HG03457 (cell line): ENCODE measurements at regions not wholly inside any gene's neighbourhood (a gene's known extent, or its start where the extent isn't known, plus 50 kb on each side); places are given as distances from the start of the nearest gene placed in this dataset.
"Not testable (repeated sequence)": the region's sequence is repeated elsewhere in the genome, so short reads cannot be mapped to it uniquely, and the experiment has no call there.

Source experiments
- ATAC-seq: cut with Tn5 transposase; IDR thresholded peaks from one replicate; pipeline ENCODE4 v1.9.1; 2021; ENCODE audit warnings: moderate number of reproducible peaks; ENCODE audit not compliant: unreplicated experiment

DNA sequence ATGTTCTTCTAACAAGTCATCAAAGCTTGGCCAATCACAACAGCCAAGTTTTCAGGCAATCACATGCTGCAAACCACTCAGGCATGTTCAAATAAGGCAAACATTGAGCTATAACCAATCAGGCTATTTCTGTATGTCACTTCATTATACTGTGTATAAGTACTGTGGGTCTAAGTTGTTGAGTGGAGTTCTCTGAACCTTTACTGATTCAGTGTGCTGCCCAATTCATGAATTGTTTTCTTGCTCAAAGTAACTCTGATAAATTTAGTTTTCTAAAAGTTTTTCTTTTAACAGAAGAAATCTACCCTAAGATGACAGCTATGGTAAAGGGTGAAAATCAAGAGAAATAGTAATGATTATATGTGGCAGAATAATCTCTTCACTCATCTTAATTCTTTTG lies 805.4 kb upstream of the NUDT12 start:
- ATAC-seq: no peak

DNA sequence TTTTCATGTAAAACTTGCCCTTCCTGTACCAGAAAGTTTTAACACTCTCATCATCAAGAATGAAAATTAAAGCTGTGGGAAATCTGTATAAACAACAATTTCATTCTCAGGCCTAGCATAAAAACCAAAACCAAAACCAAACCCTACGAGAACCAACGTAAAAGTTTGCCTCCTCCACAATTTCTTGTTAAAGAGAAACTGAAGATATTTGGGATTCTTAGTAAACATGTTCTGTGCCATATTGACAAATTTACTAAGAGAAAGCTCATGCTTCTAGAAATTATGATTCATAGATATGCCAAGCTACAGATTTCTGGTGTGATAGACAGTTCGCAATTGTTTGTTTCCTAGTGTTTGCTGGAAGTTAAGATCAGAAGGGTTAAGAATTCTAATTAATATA lies 801.0 kb upstream of the NUDT12 start:
- ATAC-seq: no peak

DNA sequence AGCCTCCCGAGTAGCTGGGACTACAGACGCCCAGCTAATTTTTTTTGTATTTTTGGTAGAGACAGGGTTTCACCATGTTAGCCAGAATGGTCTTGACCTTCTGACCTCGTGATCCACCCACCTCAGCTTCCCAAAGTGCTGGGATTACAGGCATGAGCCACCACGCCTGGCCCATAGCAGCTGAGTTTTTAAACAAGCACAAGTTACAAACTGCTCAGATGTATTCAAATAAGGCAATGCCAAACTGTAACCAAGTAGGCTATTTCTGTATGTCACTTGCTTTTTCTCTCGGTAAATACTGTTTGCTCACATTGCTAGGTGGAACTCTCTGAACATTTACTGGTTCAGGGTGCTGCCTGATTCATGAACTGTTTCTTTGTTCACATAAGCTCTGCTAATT lies 799.3 kb upstream of the NUDT12 start:
- no peak for ATAC-seq

DNA sequence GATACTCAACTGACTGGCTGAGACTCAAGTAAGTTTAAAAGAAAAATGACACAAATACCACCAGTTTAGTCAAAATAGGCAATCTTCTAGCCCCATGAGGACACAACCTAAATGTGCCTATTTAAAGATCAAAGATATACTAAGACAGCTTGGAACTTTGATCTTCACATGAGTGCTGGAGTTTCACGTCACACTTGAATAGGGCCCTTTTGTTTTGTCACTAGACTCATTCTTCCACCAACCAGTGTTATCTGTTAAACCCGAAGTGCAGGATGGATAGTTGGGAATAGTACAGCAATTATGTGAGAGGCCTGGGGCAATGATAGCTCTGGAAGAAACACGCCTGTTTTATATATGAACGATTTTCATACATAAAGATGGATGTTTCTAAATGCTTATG lies 792.8 kb upstream of the NUDT12 start:
- no peak for ATAC-seq

DNA sequence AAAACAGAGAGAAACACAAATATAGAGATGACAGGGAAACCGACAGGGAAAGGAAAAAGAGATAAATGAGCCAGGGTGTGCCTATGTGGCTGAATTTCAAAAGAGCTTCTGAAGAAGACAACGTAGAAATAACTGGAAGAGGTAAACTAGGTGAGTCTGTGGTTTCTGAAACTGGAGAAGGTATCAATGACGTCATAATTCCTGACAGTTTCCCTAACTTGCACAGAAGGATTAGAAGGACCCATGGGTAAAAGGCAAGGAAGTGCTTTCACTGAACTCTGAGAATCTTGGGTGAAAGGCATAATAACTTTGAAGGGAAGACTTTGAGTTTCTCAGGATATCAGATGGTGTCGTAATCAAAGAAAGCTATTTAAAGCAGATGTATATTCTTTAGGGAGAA lies 790.8 kb upstream of the NUDT12 start:
- ATAC-seq: no peak

DNA sequence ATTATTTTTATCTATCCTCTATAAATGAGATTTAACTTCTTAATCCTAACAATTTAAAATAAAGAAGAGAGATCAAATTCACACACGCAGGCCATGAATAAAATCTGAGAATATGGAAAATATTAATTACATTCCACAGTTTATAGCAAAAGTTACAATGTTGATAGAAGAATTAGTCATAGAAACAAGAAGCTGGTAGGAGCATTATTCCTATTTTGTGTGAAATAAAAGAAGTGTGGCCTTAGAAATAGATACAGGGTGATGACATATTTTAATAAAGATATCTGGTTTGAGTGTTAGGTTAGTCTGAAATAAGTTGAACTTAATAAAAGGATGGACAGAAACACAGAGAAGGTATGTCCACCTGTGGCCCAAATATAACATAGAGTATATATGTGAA lies 790.4 kb upstream of the NUDT12 start:
- no peak for ATAC-seq

DNA sequence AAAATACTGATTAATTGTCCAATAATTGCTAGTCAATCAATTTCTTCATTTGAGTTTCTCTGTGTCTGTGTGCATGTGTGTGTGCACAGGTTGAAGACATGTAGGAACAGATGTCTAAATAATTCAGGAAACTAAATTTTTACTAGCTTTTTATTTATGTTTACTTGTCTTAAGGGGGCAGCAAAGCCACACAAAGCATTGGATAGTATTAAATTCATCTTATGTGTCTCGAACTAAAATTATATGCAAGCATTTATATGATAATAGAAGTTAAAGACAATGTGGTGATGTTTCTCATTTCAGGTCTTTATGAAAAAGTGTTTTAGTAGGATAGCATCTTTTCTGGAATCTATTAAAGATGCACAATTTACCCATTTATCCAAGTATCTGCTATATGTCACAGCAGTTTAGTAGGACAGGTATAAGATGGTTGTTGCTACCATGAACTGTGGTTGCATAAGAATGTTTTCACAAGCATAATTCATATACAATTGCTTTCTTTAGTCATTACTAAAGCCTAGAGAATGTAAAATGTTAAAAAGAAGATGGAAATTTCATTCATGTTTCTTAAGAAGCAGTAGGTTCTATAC lies 784.6 kb upstream of the NUDT12 start:
- ATAC-seq: no peak

DNA sequence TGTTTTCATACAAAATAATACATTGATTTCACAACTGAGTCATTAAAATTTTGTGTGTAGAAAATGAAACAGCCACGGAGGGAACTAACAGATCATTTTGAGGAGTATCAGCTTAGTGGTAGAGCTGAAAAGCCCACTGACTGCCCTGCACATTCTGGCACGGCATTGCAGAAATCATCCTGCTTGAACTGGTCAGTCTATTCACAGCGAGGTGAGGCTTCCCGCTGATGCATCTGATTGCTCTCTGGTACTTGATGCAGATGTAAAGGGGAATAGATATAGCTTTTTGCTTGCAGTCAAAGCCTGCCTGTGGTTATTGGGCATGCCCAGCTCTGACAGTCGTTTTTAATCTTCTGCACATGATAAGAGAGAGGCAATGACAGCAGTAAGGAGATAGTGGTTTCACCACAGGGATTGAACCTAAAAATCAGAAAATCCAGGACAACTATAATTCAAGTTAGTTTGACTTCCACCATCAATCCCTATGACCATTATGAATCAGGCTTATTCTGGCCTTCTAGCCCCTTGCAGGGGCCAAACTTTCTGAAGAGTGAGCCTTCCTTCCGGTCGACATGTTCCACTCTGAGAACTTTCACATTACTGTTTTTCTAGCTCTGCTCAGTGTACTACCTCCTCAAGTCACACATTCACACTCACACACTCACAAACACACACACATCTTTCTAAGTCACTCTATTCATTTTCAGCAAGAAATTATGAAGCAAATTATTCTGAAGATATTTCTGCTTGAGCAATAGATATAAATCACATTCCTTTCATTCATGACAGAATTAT lies 782.8 kb upstream of the NUDT12 start:
- ATAC-seq: no peak

DNA sequence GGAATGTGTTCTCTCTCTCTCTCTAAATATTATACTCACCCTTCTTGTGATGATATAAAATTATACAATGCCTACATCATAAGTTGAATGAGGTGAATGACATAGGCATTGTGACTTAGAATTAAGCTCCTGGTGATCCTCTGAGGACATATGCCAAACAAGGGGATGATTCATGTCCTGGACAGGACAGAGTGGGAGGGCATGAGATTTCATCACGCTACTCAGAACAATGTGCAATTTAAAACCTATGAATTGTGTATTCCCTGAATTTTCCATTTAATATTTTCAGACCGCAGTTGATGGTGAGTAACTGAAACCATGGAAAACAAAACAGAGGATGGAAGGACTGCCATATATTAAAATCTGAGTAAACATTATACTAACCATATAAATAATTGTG lies 782.2 kb upstream of the NUDT12 start:
- ATAC-seq: no peak

DNA sequence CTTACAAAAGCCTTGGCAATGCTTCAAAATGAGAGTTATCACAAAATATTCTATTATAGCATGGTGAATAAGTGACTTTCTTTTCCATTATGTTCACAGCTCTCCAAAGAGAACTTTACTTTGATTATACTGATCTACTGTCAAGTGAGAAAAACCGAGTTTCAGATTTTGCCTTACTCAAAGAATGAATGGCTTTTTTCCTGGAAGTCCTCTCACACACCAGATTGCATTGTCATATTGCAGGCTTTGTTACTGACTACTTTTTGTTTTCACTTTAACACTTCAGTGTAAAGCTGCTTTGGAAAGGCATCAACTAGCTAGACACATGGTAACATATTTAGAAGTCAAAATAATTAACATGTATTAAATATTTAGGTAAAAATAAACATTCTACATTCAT lies 765.2 kb upstream of the NUDT12 start:
- ATAC-seq: no peak

DNA sequence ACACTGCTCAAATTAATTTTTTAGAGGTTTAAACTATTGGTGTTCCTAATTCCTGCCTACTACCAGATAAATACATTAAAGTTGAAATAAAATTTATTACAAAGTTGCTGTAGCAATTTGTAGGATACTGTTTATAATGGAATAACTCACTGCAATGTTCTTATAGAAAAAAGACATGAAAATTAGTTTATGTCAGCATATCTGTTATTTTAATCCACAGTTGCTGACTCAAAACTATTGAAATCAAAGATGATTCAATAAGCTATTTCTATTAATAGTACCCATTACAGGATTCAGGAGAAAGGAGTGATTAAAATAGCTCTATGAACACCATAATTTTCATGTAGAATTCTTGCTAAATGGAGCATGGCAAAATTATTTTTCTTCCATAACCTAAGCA lies 764.4 kb upstream of the NUDT12 start:
- ATAC-seq: no peak

DNA sequence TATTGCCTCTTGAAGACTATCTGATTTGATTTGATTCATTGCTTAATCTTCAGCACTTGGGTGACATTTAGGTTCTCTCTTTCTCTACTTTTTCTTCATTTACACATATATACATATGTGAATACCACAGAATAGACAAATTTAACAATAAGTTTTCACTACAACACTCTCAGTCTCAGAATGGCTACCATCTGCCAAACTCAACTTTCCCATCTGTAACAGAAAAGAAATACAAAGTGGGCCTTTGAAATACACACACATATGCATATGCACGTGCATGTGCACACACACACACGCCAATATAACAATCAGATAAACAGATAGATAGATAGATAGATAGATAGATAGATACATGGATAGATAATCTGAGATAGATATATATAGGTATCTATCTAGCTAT lies 762.8 kb upstream of the NUDT12 start:
- no peak for ATAC-seq

DNA sequence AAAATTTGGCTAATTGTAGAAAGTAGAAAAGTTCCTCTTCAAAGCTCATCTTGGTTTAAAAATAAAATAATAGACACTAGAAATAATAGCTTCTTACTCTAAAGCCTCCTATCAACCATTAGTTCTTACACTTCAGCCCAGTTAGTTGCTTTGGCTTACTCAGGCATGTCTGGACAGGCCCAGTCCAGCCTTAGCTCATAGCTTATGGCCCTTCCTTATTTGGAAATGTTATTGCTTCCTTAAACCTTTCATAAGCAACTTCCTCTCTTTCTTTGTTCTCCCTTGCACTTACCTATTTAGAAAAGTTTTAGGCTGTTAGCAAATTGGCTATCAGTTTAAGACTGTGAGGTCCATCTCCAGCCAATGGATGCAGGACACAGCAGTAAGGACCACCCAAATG lies 754.1 kb upstream of the NUDT12 start:
- ATAC-seq: not testable (repeated sequence)

DNA sequence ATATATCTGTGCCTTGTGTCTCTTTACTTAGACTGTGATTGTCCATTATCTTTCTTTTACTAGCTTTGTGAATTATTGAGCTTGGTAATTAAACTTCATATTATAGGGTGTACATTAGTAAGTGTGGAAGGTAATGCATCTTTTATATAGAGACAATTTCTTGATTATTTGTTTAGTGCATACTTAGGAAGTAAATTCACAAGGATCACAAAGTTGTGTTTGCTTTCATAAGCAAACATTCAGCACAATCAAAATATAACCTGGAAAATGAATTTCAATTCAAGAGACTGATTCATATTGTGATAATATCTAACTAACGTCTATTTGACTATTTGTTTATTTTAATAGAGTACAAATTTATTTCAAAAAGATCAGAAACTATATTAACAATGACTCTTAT lies 749.9 kb upstream of the NUDT12 start:
- ATAC-seq: no peak

DNA sequence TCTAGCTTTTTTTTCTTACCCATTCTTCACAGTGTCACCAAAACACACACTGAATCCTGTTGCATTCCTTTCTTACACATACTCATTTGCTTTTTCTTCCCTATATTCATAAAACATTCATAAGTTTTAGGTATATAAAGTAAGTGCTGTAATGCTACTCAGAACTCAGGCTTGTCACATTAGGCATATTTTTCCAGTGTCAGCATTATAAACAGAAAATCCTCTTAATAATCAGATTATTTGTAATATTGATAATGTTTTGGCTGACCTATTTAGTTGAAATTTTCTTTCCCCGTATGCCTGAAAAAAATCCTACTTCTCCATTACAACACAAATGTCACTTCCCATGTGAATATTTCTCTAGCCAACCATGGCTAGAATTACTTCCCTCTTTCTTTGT lies 743.0 kb upstream of the NUDT12 start:
- no peak for ATAC-seq

DNA sequence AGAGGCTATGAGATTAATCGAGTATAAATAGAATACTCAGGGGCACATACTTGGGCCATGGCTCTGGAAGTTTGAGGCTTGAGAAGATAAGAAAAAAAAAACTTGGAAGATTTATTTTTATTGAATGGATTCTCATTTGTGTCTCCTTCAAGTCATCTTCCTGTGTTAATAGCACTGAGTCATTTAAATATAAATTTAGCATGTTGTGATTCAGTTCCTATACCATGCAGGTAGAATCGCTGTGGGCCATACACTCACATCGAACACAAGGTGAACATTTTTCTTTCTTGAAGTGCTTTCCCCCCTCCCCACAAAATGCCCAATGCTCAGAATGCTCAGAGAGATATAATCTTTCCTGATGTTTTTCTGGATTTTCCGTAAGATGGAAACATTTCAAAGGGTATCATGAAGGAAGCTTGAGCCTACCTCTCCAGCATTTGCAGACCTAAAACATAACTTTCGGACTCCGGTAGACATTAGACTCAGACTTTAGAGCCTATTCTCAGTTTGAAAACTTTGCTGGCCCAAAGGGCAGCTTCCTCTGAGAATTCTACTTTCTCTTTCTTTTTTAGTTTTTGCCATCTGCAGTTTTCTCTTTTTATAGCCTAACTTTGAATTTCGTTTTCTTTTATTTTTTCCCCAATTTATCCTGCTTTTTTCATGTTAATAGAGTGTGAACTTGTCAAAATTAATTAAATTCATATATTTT lies 737.6 kb upstream of the NUDT12 start:
- no peak for ATAC-seq

DNA sequence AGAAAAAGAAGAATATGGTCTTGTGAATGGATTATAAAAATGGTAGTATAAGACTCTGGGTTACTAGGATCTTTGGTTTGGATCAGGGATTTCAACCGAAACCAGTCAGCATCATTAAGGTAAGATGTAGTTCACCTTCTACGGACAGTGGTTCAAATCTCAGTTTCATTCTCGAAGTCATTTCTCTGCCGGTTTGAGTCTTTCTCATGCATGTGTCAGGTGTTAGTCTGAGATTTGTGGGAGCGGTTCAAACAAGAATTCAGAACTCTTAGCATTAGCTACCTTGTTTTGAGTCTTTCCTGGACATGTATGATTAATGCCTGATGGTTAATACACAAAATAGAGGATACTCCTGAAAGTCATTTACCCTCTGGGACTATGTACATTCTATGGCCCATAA lies 735.9 kb upstream of the NUDT12 start:
- no peak for ATAC-seq

DNA sequence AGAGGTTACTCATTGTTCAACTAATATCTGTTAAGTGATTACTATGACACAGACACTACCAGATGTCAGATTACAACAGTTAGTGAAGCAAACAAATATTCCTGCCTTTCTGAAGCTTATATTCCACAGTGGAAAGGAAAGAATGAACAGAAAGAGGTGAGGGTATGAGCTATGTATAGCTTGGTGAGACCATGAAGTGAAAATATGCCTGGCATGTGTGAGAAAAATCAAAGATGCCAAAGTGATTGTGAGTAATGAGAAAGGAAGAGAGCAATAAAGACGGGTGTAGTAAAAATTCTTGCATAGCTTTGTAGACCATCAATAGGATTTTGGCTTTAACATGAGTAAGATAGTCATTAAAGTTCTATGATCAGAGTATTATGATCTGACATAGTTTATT lies 734.5 kb upstream of the NUDT12 start:
- ATAC-seq: no peak

DNA sequence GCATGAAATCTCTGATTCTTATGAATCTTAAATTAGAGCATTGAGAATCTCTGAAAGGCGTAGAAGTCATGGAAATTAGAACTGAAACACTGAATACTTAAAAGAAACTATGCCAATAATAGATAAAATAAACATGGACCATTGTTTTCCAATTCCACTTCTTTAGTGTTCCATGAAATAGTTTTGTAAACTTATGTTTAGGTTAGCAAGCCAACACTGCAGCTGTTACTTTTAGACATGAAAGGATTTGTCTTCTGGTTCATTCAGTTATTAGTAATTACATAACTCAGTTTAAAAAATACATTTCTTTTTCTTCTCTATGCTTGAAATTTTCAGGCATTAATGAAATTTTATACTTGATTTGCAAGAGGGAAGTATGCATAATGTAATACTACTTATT lies 733.4 kb upstream of the NUDT12 start:
- ATAC-seq: no peak

DNA sequence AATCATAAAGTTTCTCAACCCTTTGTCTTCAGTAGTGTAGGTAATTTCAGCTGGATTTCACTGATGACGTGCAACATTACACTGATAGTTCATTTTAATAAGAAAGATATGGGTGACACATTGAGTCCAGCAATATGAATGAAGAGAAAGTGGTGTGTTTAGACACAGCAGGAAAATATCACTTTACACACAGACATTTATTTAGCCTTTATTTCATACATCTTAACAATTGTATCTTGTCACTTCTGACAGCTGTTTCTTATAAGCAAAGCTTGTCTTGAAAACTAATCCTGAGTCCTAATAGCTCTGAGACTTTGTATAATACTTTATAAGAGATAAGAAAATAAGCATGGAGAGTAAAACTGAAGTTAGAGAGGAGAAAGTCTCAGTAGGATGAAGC lies 720.5 kb upstream of the NUDT12 start:
- ATAC-seq: no peak

DNA sequence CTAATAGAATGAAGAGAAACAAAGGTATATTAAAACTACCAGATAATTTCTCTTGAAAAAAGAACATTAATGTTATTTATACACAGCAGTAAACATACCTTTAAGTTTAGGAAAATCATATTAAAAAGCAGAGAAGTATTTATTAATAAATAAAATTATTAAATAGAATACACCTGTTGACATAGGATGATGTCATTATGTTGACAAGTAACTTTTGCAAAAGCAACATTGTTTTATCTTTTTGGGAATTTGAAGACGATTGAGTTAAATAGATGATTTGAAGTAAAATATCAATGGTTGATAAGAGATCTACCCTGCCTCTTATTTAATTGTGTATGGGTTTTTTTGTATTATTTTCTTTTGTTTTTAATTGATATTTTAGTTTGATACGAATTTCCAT lies 711.1 kb upstream of the NUDT12 start:
- ATAC-seq: no peak

DNA sequence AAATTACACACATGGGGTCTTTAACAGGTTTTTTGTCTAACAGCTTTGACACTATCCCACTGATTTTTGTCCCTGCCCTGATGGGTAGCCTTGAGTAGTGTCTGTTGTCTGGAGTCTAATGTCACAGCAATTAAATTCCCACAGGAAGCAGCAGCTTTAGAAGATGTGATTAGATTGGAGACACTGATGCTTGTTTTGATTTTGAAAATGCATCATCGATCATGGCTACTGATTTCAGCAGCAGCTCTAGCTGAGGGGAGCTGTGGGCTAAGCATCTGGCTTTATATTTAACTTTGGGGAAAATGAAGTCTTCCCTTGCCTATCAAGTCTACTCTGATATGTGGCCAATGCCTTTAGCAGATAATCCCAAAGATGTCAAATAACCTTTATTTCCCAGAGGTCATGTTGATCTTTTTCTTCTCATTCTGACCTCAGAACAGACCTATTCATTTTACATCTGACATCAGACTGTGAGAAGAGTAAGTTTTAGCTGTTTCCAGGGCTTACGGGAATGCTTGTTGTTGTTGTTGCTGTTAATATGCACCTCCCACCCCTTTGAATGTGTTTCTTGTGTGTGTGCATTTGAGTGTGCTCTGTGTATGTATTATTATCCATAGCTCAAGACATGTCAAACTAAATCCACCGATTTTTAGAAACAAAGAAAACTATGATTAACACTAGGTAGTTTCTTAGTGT lies 704.9 kb upstream of the NUDT12 start:
- ATAC-seq: no peak
